OCI-LY3 (cell line): ENCODE measurements at regions not wholly inside any gene's neighbourhood (a gene's known extent, or its start where the extent isn't known, plus 50 kb on each side); places are given as distances from the start of the nearest gene placed in this dataset.

Experiments used
- CTCF ChIP-seq: fragments of 200-600, 300-600 bp; sonication (generic); IDR thresholded peaks from 2 replicates; pipeline ENCODE4 v1.5.1; 2014; ENCODE audit warnings: antibody characterized with exemption, low read length, low read depth
- EZH2phosphoT487 ChIP-seq: fragments of 200-600 bp; shearing (Covaris generic); IDR thresholded peaks from 2 replicates; pipeline ENCODE4 v1.6.1; 2018; ENCODE audit warnings: antibody characterized with exemption, mixed run types, low read depth

DNA sequence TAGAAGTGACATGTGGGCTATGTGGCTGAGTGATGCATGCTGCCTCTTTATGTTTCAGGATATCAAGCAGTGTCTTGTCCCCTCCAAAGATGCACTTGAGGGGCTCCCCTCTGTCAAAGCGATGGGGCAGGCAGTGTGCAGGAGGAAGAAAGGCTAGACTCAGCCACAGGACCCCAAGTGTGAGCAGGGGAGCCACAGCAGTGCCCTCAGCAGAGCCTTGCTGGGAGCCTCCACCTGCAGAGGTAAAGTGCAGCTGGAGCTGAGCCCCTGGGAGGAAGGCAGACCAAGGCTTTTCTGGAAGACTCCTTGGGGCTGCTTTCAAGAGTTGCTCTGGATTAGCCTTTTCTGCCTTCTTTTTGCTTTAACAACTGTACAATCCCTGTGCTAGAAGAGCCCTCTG, 247.3 kb downstream of the DLEU7 start:
- TF ChIP-seq CTCF (no peak), EZH2phosphoT487 (no peak)
